ENCODE measurements at regions not wholly inside any gene's neighbourhood (a gene's known extent, or its start where the extent isn't known, plus 50 kb on each side); places are given as distances from the start of the nearest gene placed in this dataset.

DNA sequence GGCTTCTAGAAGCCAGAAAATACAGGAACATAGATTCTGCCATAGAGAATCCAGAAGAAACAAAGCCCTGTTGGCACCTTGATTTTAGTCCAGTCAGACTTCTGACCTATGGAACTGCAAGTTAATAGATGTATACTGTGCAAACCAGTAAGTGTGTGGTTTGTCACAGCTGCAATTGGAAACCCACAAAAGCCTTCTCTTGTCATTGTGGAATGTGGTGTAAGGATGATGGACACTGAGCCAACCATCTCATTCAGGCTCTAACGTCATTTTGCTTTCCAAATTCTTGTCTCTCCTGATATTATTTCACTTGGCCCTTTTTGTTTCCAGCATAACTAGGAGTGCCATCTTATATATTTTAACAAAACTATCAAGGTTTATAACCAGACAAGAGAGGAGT lies 369.5 kb upstream of the SMIM21 start:
- no peak for DNase-seq

DNA sequence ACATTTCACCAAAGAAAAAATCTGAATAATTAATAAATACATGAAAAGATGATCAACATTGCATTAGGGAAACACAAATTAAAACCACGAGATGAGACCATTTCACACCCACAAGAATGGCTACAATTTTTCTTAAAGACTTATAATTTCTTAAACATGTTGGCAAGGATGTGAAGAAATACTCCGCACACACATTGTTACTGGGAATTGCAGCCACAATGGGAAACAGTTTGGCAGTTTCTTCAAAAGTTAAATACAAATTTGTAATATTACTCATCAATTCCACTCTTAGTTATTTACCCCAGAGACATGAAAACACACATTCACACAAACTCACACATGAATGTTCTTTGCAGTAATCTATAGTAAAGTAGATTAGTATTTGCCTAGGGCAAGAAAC lies 363.3 kb upstream of the SMIM21 start:
- no peak for DNase-seq

DNA sequence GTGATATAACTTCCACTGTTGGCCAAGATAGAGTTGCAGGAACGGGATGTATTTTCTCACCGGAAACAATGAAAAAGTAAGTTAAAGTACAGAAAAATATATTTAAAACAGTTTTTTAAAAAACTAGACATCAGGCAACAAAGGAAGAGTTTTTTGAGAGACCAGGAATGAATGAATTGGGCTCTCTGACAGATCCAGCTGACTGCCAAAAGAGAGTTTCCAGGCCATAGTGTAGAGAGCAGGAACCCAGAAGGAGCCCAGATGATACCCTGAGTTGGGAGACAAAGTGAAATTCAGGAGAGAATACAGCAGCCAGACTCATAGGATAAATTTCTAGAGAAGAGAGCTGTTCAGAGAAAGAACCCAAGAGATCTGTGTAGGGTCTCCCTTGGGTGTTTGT lies 362.6 kb upstream of the SMIM21 start:
- no peak for DNase-seq

DNA sequence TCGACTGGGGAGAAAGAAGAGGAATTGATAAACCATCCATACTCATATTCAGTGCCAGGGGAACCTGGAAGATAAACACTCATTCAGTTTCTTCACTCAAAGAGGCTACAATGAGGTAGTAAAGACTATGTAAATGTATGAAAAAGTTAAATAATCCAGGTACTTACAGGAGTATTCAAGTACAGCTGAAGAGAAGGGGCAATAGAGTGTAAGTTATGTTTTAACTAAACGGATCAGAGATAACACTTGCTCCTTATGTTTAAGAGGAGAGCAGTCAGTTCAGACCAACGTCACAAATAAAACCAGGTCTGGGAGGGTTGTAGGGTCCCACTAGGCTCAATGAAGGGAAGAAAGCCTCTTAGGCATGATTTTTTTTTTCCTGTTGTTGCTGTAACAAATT lies 358.3 kb upstream of the SMIM21 start:
- no peak for DNase-seq

DNA sequence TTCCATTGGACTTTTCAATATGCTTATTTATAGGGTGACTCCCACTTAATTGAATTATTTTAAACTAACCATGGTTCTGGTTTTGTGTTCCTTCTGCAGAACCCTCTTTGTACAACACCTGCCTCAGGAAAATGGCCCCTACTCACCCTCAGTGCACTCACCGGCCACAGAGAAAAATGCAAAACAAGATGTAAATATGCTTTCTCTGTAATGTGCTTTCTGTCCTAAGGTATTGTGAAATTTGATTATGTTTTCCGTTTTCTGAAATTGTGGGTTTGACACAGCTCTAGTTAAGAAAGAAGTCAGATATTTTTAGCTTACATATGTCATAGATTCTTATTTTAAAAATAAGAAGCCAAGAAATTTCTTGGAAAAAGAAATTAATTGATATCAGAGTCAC lies 357.7 kb upstream of the SMIM21 start:
- DNase-seq: no peak

DNA sequence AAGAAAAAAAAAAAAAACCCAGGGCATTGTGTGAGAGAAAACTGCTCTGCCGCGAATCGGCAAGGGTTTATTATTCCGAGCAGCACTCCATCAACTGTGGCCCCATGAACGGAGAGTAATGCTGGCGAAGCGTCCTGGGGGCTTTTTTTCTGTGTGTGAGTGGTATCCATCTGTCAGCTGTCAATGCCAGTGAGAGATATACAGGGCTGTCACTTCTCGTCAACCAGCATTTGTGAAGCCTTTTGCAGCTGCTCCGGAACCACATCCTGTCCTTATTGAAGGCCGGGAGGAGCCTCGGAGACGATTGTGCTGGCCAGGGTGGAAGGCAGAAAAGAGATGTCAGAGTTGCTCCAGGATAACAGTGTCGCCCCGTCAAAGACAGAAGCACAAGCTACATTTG lies 356.9 kb upstream of the SMIM21 start:
- DNase-seq: peak; percentile 9

DNA sequence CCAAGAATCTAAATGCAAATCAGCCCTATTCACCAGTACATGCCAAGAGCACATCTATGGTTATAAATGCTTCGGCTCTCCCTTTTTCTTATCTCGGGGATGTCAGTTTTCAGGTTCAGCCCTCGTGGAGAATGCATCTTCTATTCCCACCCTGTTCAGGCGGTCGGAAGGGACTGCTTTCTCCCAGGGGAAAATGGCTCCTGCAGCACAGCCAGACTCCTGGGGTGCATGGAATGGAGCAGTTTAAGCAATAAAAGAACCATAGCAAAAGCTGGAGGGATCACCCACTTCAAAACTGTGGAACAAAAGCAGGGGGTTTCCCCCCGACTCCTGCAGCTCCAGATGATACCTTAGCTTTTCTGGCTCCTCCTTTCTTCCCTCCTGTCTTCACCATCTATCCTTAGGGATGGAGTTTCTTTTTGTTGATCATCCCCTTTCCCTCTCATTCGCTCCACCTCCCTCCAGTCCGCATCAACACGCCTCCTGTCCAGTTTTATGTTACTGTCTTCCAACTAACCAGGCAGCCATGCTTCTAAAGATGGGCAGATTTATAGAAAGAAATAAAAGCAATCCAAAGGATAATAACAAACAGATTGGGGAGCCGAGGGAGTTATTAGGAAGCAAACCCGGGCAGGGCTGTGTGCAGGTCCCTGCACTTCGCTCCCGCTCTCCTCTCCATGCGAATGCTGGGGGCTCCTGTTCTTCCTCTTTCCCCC lies 356.2 kb upstream of the SMIM21 start:
- DNase-seq: no peak

DNA sequence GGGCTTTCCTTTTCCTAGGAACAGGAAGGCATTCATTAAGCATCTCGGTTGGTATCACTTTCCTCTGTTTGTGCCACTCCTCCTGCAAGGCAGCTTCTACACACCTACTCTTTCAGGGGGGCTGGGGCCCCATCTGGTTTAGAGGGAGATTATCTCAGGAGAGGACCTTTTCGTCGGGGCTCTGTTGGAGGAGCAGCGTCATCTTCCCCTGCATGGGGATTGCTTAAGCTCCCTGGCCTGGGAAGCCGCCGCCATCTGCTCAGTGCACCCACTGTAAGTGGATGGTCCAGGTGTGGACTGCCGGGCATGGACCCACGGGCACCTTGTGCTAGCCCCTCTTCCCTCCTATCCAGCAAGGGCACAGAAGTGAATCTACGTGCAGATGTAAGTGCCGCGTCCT lies 355.3 kb upstream of the SMIM21 start:
- no peak for DNase-seq

DNA sequence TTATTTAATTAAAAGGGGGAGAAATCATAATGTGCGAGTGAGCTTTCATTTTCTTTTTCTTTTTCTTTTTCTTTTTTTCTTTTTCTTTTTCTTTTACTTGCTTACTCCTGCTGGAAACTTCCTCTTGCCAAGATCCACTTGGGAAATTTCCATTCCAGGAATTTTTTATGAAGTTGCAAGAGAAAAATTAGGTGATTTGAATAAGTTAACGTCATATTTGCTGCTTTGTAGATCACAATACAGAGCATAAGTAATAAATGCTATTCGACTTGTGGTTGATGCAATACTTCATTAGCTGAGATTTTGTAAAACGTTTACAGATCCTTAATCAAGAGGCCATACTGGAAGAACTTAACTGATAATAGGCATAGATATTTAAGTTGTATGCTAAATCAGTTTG lies 354.7 kb upstream of the SMIM21 start:
- DNase-seq: no peak

DNA sequence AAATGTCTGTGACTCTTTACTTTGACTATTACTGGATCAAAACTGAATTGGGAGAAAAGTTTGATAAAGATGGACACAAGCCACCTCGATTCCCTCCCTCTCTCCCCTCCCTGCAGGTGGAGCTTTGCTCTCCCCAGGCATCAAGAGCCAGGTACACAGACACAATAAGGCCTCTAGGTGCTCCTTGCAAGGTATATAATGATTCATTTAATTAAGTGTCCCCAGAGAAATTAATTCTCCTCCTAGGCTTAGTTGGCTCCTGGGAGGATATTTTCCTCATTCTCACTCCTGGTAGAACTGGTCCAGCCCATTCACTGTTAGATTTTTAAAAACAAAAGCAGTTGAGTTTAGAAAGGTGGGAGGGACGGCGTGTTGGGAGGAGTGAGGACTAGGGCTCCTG lies 352.4 kb upstream of the SMIM21 start:
- DNase-seq: no peak

DNA sequence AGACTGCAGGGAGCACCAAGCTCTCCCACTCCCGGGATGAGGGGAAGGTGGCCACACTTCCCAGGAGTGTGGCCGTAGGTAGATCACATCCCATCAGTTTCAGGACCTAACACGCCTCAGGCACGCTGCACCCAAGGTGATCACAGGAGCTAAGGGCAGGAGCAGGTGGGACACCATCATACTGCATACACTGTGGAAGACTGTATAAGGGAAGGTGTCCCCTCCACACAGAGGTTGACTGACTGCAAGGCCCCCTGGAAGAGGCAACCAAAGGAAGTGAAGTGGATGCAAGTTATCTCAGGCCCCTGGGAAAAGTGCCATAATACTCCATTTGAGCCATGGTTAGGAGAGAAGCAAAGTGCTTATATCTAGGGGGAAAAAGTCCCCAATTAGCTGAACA lies 351.9 kb upstream of the SMIM21 start:
- DNase-seq: no peak

DNA sequence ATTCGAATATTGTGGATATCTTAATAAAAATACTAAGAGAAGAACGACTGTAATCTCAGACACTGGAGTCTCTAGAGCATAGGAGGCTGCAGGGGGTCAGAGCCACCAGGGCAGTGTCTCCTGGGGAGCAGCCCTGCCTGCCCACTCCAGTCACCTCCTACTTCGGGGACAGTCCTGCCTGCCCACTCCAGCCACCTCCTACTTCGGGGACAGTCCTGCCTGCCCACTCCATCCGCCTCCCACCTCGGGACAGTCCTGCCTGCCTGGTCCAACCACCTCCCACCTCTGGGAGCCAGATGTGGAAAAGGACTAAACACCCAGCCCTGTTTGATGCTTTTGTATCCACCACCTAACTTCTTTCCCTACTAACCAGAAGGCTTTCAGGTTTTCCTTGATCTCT lies 350.1 kb upstream of the SMIM21 start:
- no peak for DNase-seq

DNA sequence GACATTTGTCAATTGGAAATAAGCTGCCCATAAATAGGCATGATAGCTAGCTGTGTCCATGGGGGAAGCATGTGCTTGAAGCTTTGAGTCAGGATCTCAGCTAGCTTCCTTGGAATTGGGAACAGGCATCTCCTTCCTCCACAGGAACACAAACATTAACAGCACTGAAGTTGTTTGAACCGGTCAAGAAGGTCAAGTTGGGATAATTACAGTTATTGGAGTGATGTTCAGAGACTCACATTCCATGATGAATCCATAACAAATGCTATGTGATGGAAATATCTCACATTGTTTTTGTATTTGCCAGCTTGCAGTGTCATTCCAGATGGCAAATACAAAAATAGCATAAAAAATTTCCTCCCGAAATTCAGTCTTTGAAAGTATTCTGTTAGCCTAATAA lies 347.6 kb upstream of the SMIM21 start:
- DNase-seq: peak; percentile 29

DNA sequence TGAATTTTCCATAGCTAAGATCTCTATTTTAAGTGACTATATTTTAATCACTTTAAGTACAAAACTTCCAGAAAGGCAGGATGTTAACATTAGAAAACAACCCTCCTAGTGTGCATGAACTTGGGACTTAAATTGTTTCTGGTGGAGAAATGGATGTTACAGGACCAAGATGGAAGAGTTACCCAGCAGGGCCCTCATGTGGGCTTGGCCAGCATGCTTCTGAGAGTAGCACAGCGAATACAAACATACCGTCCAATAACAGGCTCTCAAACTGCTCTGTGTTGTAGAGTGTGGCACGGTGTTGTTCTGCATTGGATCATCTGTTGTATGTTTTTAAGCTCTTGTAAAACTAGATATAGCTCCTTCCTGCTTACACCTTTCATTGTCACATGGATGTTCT lies 346.1 kb upstream of the SMIM21 start:
- no peak for DNase-seq

DNA sequence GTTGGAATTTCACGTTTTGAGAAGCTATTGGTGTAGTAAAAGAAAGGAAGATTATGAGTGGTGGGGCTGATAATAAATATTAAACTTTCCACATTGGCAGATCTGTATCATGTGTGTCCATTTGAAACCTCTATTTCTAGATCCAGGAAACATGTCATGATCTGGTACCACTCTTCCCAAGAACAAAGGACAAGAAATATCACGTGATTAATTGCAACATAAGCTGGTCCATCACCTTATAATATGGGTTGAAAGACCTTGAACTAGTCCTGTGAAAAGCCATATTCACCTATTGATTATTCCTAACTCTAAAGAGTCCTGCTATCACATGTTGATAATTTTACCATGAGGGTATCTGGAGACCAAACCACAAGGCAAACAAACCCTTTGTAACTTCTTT lies 335.3 kb upstream of the SMIM21 start:
- DNase-seq: no peak

DNA sequence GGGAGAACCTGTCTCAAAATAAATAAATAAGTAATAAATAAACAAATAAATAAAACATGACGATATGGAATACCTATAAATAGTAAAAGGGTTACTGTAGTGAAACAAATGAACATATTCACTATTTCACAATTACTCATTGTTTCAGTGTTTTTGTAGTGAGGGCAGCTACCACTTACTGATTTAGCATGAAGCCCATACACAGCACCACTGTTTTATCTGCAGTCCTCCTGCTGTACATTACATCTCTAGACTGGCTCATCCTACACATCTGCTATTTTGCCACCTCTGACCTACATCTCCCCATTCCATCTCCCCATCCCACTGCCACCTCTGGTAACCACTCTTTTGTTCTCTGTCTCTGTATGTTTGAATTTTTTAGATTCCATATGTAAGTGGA lies 332.7 kb upstream of the SMIM21 start:
- no peak for DNase-seq

DNA sequence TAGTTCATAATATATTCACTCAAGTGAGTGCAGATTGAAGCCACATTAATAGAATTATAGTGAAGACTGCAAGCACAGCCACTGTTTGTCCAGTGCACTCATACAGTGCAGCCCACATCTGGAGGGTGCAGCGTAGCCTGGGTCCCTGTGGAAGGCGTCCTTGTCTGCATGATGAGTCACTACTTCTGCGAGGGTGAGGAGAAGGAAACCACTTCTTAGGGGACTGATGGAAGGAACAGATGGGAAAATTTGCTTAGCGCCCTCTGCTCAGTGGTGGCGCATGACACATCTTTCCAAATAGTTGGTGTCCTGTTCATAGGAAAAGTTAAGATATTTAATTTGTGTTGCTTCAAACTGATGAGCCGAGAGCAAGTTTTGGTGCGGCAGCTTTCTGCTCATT lies 330.4 kb upstream of the SMIM21 start:
- peak; percentile 12 for DNase-seq

DNA sequence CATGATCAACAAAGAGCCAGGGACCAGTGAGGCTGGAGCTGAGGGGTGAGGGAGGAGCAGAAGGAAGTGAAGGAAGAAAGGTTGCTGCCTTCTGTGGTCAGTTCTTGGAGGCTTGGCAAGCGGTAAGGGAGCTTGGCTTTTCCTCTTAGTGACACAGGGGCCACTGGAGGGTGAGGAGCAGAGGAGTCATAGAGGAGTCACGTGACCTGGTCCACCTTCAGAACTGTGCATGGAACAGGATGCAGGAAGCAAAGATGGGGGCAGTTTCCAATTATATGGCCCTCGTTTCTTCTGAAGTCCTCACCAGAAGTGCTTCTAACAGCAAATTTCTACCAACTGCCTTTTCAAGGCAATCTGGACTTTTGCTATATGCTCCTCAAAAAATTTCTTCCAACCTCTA lies 326.9 kb upstream of the SMIM21 start:
- no peak for DNase-seq

DNA sequence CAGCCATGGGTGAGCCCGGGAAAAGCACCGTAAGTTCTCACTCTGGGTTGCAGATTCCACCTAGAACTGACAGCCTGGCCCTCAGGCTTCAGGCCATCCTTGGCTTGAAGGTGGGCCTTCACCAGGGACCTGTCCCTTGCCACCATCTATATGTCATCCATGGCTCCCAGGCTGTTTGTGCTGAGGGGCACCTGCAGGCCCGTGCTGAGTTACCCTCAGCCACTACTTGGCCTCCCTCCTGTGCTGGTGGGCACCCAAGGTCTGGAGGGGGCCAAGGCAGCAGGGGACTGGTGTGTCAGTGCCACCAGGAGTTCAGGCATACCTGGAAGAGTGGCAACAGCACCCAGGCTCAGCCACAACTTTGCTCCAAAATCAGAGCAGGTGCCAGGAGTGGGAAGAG lies 326.2 kb upstream of the SMIM21 start:
- DNase-seq: no peak

DNA sequence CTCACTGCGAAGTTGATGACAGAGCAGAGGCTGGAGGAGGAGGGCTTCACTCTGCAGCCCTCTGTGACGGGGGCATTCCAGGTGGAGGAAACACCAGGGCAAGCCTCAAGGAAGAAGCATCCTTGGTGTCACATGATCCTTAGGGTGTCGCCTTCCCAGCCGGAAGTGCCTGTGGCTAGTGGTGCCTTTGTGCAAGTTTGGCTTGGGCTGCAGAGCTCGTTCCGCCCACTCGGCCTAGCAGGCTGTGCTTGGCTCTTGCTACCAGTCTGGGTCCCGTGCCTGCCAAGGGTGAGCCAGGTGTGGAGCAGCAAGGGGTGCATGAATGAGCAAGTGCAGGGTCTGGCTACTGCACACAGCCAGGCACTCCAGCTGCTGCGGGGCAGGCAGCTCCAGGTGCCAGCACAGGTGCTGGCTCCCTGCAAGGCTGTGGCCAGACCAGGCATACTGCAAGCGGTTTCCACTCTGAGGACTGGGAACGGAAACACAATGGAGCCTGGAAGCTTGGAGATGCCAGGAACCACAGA lies 325.3 kb upstream of the SMIM21 start:
- no peak for DNase-seq

DNA sequence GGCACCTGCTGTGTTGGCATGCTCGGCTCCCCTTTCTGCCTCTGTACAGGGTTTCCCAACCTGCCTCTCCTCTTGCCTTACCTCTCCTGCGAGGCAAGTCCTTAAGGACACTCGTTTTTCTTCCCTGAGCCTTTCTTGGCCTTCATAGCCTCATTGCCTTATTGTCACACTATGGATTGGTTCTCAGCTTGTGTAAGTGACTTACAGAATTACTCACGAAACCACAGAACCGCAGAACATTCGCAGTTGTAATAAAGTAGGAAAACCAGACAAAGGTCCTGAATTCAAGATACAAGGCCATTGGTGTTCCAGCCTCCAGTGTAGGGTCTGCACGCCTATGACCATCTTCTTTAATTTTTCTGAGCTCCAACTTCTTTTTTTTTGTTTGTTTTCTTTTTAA lies 317.6 kb upstream of the SMIM21 start:
- DNase-seq: no peak

DNA sequence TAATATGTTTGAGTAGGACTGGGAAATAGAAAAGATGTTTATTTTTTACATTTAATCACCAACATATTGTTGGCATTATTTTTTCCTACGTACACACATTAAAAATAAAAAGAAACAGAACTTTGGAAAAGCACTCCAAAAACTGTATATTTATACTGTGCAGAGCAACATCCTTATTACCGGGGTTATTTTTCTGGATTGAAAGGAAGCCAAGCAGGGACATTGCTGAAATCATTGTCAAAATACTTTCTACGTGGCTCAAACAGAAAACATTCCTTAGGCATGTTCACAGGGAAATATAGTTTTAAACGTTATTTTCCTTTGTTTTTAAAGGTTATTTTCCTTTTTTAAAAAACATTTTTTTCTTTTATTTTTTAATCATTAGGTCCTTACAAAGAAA lies 315.0 kb upstream of the SMIM21 start:
- peak; percentile 45 for DNase-seq

DNA sequence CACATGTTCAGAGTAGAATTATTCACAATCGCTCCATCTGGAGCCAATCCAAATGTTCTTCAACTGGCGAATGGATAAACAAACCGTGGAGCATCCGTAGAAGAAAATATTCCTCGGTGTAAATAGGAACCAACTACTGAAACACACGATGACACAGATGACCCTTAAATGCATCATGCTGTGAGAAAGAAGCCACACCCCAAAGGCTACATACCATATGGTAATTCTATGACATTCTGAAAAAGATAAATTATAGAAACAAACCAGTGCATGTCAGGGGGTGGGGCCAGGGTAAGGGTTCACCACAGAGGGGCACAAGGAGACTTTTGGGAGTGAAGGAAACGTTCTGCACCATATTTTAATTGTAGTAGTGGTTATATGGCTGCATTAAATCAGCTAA lies 312.2 kb upstream of the SMIM21 start:
- peak; percentile 6 for DNase-seq

DNA sequence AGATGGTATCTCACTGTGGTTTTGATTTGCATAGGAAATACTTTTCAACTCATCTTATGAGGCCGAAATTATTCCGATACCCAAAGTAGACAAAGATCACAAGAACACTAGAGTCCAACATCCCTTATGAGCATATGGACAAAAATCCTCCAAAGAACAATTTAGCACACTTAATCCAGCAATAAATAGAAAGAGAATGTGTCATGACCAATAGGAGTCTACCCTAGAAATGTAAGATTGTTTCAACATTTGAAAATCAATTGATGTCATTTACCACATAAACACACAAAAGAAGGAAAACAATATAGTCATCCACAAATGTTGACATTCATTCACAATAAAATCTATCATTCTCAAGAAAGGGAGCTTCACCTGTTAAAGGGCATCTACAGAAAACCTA lies 307.8 kb upstream of the SMIM21 start:
- DNase-seq: no peak

DNA sequence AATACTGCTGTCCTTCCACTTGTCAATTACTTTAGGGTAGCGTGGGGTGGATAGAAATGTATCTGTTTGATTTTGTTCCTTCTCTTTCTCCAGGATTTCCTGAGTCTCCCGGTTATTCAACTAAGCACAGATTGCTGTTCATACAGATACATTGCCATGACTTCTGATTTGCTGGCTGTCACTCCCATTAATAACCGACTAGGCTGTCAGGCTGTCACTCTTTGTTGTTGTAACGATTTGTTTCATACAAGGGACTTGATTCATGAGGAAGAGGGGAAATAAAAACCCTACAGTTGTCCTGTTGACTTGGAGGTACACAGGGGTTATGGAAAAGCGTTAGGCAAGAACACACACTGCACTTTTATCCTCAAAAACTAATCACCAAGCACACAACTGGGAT lies 302.7 kb upstream of the SMIM21 start:
- no peak for DNase-seq
